ENCODE measurements at regions not wholly inside any gene's neighbourhood (a gene's known extent, or its start where the extent isn't known, plus 50 kb on each side); places are given as distances from the start of the nearest gene placed in this dataset.

DNA sequence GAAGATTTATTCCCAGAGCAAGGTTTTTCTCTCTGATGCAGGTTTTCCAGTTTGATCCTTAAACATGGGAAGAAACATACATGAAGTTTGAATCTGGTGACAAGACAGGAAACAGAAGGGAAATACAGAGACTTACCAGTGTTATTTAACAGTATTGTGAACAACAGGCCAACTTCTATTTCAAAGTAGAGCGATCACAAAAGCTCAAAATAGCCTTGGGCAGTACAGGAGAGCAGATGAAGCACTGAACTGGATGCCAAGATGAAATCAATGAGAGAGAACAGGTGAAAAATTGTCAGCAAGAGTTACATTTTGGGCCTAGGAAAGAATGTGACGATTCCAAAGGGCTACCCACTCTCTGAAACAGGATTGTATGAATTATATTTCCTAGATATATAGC is 114.8 kb upstream of the PTPRK start:
- TF ChIP-seq, protein P1, sequence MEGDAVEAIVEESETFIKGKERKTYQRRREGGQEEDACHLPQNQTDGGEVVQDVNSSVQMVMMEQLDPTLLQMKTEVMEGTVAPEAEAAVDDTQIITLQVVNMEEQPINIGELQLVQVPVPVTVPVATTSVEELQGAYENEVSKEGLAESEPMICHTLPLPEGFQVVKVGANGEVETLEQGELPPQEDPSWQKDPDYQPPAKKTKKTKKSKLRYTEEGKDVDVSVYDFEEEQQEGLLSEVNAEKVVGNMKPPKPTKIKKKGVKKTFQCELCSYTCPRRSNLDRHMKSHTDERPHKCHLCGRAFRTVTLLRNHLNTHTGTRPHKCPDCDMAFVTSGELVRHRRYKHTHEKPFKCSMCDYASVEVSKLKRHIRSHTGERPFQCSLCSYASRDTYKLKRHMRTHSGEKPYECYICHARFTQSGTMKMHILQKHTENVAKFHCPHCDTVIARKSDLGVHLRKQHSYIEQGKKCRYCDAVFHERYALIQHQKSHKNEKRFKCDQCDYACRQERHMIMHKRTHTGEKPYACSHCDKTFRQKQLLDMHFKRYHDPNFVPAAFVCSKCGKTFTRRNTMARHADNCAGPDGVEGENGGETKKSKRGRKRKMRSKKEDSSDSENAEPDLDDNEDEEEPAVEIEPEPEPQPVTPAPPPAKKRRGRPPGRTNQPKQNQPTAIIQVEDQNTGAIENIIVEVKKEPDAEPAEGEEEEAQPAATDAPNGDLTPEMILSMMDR (IDR thresholded peaks at IDR 0.05; ENCODE audit: insufficient read depth, missing control alignments), result no peak
- no peak for FAIRE-seq
- DNase-seq (ENCODE audit: insufficient read length, low spot score), result no peak

GRCh38 chr6:128632131-128632530 is 111.7 kb upstream of the PTPRK start:
- TF ChIP-seq, protein P1 (IDR thresholded peaks at IDR 0.05; ENCODE audit: insufficient read depth, missing control alignments), result no peak
- DNase-seq (ENCODE audit: insufficient read length, low spot score), result no peak
- no peak for FAIRE-seq

DNA sequence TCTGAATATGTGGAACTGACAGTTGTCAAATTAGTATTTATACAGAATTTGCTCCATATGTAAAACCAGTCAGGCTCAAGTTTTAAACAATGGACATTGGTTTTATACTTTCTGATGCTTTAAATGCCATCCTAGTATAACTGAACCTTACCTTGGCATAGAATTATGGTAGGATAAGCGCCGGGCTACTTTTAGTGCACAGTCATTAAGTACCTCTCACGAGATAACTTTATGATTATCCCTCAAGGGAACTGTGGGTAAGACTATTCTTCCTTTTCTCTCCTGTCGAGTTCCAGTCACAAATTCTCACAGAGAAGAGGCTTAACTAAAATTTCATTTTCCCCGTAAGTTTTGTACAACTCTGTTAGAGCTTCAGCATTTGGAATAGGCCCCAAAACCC is 110.6 kb upstream of the PTPRK start:
- no peak for FAIRE-seq
- DNase-seq (ENCODE audit: insufficient read length, low spot score), result no peak
- TF ChIP-seq, protein P1 (IDR thresholded peaks at IDR 0.05; ENCODE audit: insufficient read depth, missing control alignments), result no peak

- TF ChIP-seq, protein P1 (IDR thresholded peaks at IDR 0.05; ENCODE audit: insufficient read depth, missing control alignments), result no peak
- FAIRE-seq, result no peak
- no peak for DNase-seq (ENCODE audit: insufficient read length, low spot score)
These were observed 109.8 kb upstream of the PTPRK start for GRCh38 chr6:128630213-128630612.

DNA sequence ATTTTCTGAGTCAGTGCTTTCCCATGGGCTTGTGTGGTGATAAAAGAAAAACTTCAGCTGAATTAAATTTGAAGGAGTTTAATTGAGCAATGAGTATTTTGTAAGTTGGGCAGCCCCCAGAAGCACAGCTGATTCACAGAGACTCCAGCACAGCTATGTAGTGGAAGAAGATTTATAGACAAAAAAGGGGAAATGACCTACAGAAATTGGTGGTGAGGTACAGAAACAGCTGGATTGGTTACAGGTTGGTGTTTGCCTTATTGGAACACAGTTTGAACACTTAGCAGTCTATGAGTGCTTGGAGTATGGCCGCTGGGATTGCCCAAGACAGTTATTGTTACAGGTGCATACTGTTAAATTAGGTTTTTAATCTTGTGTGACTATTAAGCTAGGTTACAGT is 96.9 kb upstream of the PTPRK start:
- DNase-seq (ENCODE audit: insufficient read length, low spot score) (no peak), FAIRE-seq (no peak)
- TF ChIP-seq, protein P1 (IDR thresholded peaks at IDR 0.05; ENCODE audit: insufficient read depth, missing control alignments), result no peak

GRCh38 chr6:128616342-128616741 is 95.9 kb upstream of the PTPRK start:
- TF ChIP-seq, protein P1 (IDR thresholded peaks at IDR 0.05; ENCODE audit: insufficient read depth, missing control alignments), result no peak
- FAIRE-seq (no peak), DNase-seq (ENCODE audit: insufficient read length, low spot score) (no peak)

DNA sequence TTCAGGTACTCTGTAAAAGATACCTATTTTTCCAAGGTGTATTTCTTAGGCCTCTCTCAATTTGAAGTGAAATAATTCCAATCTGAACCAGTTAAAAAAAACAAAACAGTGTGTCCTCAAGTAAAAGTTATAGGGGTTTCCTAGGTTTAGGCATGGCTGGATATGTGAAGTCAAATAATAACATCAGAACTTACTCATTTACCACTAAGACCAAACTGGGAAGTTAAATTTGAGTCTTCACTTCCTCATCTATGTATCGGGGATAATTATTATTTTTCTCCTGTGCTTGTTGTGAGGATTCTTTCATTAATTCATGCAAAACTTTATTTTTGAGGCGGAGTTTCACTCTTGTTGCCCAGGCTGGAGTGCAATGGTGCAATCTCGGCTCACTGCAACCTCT is 86.2 kb upstream of the PTPRK start:
- TF ChIP-seq, protein P1 (IDR thresholded peaks at IDR 0.05; ENCODE audit: insufficient read depth, missing control alignments), result no peak
- no peak for DNase-seq (ENCODE audit: insufficient read length, low spot score)
- FAIRE-seq, result no peak
